Colonic mucosa (tissue), 4 donors: ENCODE measurements at regions not wholly inside any gene's neighbourhood (a gene's known extent, or its start where the extent isn't known, plus 50 kb on each side); places are given as distances from the start of the nearest gene placed in this dataset.

ENCODE experiments used
- DNase-seq: peaks from one replicate; pipeline ENCODE4 v3.0.0-alpha.2; 2020
- H3K27ac ChIP-seq: fragments of 200-600 bp; one replicate; pipeline ENCODE4 v1.8.0; 2021
- H3K27me3 ChIP-seq: fragments of 200-600 bp; one replicate; pipeline ENCODE4 v1.8.0; 2021
- H3K36me3 ChIP-seq: fragments of 200-600 bp; one replicate; pipeline ENCODE4 v1.8.0; 2021
- H3K4me1 ChIP-seq: fragments of 200-600 bp; one replicate; pipeline ENCODE4 v1.8.0; 2021; ENCODE audit warnings: mild to moderate bottlenecking
- H3K4me3 ChIP-seq: fragments of 200-600 bp; one replicate; pipeline ENCODE4 v1.8.0; 2021
- H3K9ac ChIP-seq, 2 donors: one replicate each; pipeline ENCODE4 v1.7.0; 2013; ENCODE audit warnings: control low read depth in 2 of 2, low read depth in 2 of 2, low read length in 2 of 2
- H3K9me3 ChIP-seq: fragments of 200-600 bp; one replicate; pipeline ENCODE4 v1.8.0; 2021
- CTCF ChIP-seq: fragments of 200-600 bp; IDR thresholded peaks from one replicate; pipeline ENCODE4 v1.8.0; 2022; ENCODE audit warnings: antibody characterized with exemption, mild to moderate bottlenecking
- intact Hi-C: fragments of 100-400 bp; cut with DNase I; formaldehyde crosslinking; loops from one replicate; pipeline ENCODE4 v1.14.1; 2022
- donor health status: healthy.
- donor health status: DM: no; HTN: no; CAD: no.
- donor health status: DM: no; HTN: no; CAD: no.

GRCh38 chr3:189449084-189449483 is 182.1 kb upstream of the TP63 start:
- DNase-seq: no peak
- Histone ChIP-seq H3K9me3 (no peaks in the 10 kb centered on the region), H3K9ac (no peak overlapping the region), H3K36me3 (no peaks in the 10 kb centered on the region), H3K4me1 (no peaks in the 10 kb centered on the region), H3K27me3 (no peaks in the 10 kb centered on the region), H3K27ac (no peak overlapping the region), H3K4me3 (no peak overlapping the region)
- TF ChIP-seq CTCF: no peak
- intact Hi-C loops: no loop called here

- no peaks in the 10 kb centered on the region for H3K36me3 ChIP-seq
- no peak for TF ChIP-seq CTCF
- intact Hi-C loops: no loop called here
- no peaks in the 10 kb centered on the region for H3K27me3 ChIP-seq
- no peak overlapping the region for H3K27ac ChIP-seq
- no peak for DNase-seq
- no peak overlapping the region for H3K4me3 ChIP-seq
- no peaks in the 10 kb centered on the region for H3K4me1 ChIP-seq
- H3K9me3 ChIP-seq: no peaks in the 10 kb centered on the region
- H3K9ac ChIP-seq: no peak overlapping the region
These were observed 176.2 kb upstream of the TP63 start for GRCh38 chr3:189455009-189455408.

GRCh38 chr3:189455641-189456417 is 175.4 kb upstream of the TP63 start:
- no peak for TF ChIP-seq CTCF
- H3K36me3 ChIP-seq: no peaks in the 10 kb centered on the region
- no peak for DNase-seq
- intact Hi-C loops: no loop called here
- H3K4me3 ChIP-seq: no peak overlapping the region
- no peak overlapping the region for H3K9ac ChIP-seq
- no peak overlapping the region for H3K27ac ChIP-seq
- no peaks in the 10 kb centered on the region for H3K4me1 ChIP-seq
- no peaks in the 10 kb centered on the region for H3K27me3 ChIP-seq
- no peaks in the 10 kb centered on the region for H3K9me3 ChIP-seq

GRCh38 chr3:189457201-189457607 is 174.0 kb upstream of the TP63 start:
- Histone ChIP-seq H3K9me3 (no peaks in the 10 kb centered on the region), H3K27ac (no peak overlapping the region), H3K4me1 (no peaks in the 10 kb centered on the region), H3K4me3 (no peak overlapping the region), H3K27me3 (no peaks in the 10 kb centered on the region), H3K9ac (no peak overlapping the region), H3K36me3 (no peaks in the 10 kb centered on the region)
- intact Hi-C loops: no loop called here
- DNase-seq: no peak
- TF ChIP-seq CTCF: no peak

- DNase-seq: no peak
- H3K4me1 ChIP-seq: no peaks in the 10 kb centered on the region
- H3K9me3 ChIP-seq: no peaks in the 10 kb centered on the region
- no peak overlapping the region for H3K27ac ChIP-seq
- no peaks in the 10 kb centered on the region for H3K27me3 ChIP-seq
- H3K36me3 ChIP-seq: no peaks in the 10 kb centered on the region
- intact Hi-C loops: no loop called here
- H3K9ac ChIP-seq: no peak overlapping the region
- no peak for TF ChIP-seq CTCF
- no peak overlapping the region for H3K4me3 ChIP-seq
These were observed 173.4 kb upstream of the TP63 start for GRCh38 chr3:189457631-189458412.
